ENCODE measurements at regions not wholly inside any gene's neighbourhood (a gene's known extent, or its start where the extent isn't known, plus 50 kb on each side); places are given as distances from the start of the nearest gene placed in this dataset.

GRCh38 chr21:28827422-28827821 is 165.3 kb downstream of the LTN1 start:
- no peak for DNase-seq (ENCODE audit: low read depth in 3 of 3)

DNA sequence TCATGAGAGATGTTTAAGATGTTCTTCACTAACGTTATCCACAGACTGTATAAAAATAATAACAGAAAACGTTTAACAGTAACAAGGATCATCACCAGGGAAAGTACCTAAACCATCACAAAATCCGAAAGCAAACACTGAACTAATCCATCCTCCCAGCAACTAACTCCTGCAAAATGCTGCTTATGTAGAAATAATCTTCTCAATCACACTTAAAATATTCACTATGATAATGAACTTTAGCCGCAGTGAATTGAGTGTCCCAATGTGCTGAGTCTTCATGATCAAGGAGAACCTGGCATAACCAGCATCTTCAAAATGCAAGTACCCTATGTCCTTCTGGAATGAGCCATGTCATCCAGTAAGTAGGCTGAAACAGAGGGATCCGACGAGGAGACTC is 166.1 kb downstream of the LTN1 start:
- DNase-seq (ENCODE audit: low read depth in 3 of 3), result no peak

- no peak for DNase-seq (ENCODE audit: low read depth in 3 of 3)
Measured at GRCh38 chr21:28826021-28826420, 166.7 kb downstream of the LTN1 start.

DNA sequence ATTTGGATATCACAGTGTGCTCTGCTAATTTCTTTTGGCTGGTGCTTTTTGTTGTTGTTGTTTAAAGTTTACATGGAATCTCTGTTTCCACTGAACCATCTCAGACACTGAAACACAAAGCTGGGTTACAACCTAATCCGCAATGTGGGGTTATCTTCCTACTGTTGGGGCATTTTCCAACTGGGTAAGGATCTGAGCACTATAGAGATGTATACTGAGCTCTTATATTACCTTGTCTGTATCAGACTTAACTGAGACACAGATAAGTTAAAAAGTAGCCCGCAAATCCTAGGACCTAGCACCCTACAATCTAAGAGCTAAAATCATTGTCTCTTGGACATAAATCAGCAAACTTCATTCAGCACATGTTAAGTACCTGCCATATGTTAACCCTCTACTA is 169.2 kb downstream of the LTN1 start:
- DNase-seq (ENCODE audit: low read depth in 3 of 3), result no peak

- no peak for DNase-seq (ENCODE audit: low read depth in 3 of 3)
Measured at GRCh38 chr21:28822486-28823335, 170.0 kb downstream of the LTN1 start.

- DNase-seq (ENCODE audit: low read depth in 3 of 3), result no peak
Measured at GRCh38 chr21:28822123-28822399, 170.6 kb downstream of the LTN1 start.

DNA sequence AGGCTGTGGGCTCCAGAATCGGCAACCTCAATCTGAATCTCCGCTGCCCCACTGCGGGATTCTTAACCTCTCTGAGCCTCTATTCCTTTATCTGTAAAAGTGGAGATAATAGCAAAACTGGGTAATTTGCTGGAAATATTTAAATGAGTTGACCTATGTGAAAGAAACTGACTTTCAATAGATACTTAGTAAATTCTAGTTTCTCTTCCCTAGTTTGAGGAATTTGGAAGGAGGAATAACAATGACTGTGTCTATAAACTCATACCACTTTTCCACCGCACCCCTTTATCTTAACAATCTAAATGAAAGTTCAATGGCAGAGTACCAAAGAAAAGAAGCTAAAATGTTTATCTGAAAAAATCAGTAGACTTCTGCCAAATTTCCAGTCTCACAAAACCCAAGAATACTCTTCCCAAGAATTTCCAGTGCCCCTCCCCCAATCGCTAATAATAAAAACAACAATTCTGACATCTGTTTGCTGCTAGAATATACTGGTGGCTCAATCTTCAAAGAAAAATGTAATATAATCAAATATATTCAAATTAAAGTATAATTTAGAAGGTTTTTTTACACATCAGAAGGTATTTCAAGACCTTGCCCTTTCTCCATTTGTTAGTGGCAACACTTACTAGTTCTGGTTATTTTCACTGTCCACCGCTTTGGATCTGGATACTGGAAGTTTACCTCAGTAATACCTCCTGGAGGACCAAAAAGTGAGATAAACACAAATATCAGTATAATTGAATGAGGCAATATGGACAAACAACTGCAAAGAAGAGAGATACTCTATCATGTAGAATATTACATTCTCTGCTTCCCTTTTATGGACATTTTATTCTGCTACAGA is 171.2 kb downstream of the LTN1 start:
- DNase-seq (ENCODE audit: low read depth in 3 of 3), result no peak

- no peak for DNase-seq (ENCODE audit: low read depth in 3 of 3)
Measured at GRCh38 chr21:28818663-28819278, 173.9 kb downstream of the LTN1 start.

DNA sequence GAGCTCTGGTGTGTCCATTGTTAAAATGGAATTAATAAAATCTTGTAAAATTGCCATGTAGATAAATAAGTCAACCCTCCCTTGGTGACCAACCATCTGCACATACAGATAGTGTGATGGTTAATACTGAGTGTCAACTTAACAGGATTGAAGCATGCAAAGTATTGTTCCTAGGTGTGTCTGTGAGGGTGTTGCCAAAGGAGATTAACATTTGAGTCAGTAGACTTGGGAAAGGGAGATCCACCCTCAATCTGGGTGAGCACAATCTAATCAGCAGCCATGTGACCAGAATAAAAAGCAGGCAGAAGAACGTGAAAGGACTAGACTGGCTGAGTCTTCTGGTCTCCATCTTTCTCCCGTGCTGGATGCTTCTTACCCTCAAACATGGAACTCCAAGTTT is 174.8 kb downstream of the LTN1 start:
- DNase-seq (ENCODE audit: low read depth in 3 of 3), result no peak

GRCh38 chr21:28811860-28812259 is 180.8 kb downstream of the LTN1 start:
- no peak for DNase-seq (ENCODE audit: low read depth in 3 of 3)

GRCh38 chr21:28810826-28811524 is 181.7 kb downstream of the LTN1 start:
- DNase-seq (ENCODE audit: low read depth in 3 of 3), result no peak

- no peak for DNase-seq (ENCODE audit: low read depth in 3 of 3)
Measured at GRCh38 chr21:28805885-28806284, 186.8 kb downstream of the LTN1 start.

DNA sequence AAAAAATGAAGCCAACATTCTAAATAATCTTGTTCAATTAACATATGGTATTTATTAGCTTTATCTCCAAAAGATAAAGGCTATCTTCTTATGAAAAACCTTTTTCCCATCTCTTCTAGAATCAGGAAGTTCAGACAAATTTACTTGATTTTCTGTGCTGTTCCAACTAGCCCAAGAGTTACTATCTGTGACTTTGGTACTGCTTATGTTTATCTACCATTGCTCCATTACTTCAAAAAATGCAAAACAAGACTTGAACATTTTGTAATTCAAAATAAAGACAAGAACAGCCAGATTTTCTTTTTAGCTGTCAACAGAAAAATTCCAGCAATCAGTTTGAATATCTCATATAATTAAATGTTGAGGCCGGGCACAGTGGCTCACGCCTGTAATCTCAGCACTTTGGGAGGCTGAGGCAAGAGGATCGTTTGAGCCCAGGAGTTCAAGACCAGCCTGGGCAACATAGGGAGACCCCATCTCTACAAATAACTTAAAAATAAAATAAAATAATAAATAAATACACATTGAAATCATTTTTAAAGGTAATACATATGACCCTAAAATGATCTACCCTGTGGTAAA is 188.5 kb downstream of the LTN1 start:
- no peak for DNase-seq (ENCODE audit: low read depth in 3 of 3)

DNA sequence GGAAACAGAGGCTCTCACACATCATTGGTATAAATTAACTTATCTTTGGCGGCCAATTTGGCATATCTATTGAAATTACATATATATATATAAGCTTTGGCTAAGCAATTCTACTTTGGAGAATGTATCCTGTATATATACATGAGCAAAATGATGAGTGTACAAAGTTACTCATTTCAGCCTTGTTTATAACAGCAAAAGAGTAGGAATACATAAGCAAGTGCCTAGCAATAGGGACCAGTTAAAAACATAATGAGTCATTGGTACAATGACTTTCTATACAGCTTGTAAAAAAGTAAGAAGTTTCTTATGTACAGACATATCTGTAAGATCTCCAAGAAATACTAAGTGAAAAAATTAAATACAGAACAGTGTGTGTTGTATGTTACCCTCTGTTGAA is 190.8 kb downstream of the LTN1 start:
- DNase-seq (ENCODE audit: low read depth in 3 of 3), result no peak

- DNase-seq (ENCODE audit: low read depth in 3 of 3), result no peak
Measured at GRCh38 chr21:28799926-28800325, 192.8 kb downstream of the LTN1 start.

- DNase-seq (ENCODE audit: low read depth in 3 of 3), result no peak
Measured at GRCh38 chr21:28798798-28799197, 193.9 kb downstream of the LTN1 start.

- DNase-seq (ENCODE audit: low read depth in 3 of 3), result no peak
Measured at GRCh38 chr21:28795251-28795650, 197.4 kb downstream of the LTN1 start.

- no peak for DNase-seq (ENCODE audit: low read depth in 3 of 3)
Measured at GRCh38 chr21:28794371-28794851, 198.3 kb downstream of the LTN1 start.

- DNase-seq (ENCODE audit: low read depth in 3 of 3), result no peak
Measured at GRCh38 chr21:28793043-28793442, 199.6 kb downstream of the LTN1 start.

- no peak for DNase-seq (ENCODE audit: low read depth in 3 of 3)
Measured at GRCh38 chr21:28791595-28792282, 200.9 kb downstream of the LTN1 start.

DNA sequence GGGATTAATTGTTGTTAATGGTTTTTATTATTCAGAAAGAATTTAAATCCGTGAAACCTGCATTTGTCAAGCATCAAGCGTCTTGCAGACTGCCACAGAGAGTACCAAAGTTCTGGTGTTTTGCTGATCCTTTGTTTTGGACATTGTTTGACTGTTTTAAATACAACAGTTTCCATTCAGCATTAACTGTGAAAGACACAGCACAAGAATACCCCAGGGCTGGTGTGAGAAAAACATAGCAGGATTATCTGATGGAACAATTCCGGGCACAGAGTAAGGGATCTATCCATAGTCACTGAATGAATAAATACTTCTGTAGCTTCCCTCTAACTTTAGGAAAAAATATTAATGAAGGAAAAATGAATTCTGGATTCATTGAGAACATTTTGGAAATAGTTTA is 202.3 kb downstream of the LTN1 start:
- no peak for DNase-seq (ENCODE audit: low read depth in 3 of 3)
